Ovary (tissue), 3 donors: ENCODE measurements at regions not wholly inside any gene's neighbourhood (a gene's known extent, or its start where the extent isn't known, plus 50 kb on each side); places are given as distances from the start of the nearest gene placed in this dataset.

Experiments
- POLR2A ChIP-seq: fragments of 450-650 bp; IDR thresholded peaks from one replicate; pipeline ENCODE4 v1.6.1; 2017; ENCODE audit warnings: antibody characterized with exemption, mild to moderate bottlenecking, moderate library complexity
- TF ChIP-seq, protein P1 (sequence below), 3 donors: fragments of 450-650 bp in 2 of 3; fragments of 200-600 bp in 1 of 3; IDR thresholded peaks; one replicate each; pipeline versions ENCODE4 v1.5.1 to v1.8.0; 2016 to 2022; ENCODE audit warnings: antibody characterized with exemption in 3 of 3, mild to moderate bottlenecking in 1 of 3
- donor health status: DM: no; HTN: no; CAD: no.

DNA sequence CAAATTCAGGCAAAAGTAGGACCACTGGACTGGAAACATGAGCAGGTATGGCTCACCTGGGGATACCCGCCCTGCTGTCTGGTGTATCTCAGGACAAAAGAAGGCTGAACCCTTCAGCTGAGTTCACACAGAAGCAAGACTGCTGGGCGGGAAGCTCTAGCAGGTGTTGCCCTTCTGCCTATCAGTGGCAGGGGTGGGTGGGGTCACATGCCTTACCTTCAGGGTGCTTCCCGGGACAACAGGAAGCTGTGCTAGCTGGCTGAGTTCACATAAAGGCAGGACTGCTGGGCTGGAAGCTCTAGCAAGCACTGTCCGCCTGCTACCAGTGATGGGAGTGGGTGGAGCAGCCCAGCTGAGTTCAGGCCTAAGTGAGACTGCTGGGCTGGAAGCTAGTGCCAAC, 498.8 kb upstream of the ZNF608 start:
- TF ChIP-seq, protein P1, sequence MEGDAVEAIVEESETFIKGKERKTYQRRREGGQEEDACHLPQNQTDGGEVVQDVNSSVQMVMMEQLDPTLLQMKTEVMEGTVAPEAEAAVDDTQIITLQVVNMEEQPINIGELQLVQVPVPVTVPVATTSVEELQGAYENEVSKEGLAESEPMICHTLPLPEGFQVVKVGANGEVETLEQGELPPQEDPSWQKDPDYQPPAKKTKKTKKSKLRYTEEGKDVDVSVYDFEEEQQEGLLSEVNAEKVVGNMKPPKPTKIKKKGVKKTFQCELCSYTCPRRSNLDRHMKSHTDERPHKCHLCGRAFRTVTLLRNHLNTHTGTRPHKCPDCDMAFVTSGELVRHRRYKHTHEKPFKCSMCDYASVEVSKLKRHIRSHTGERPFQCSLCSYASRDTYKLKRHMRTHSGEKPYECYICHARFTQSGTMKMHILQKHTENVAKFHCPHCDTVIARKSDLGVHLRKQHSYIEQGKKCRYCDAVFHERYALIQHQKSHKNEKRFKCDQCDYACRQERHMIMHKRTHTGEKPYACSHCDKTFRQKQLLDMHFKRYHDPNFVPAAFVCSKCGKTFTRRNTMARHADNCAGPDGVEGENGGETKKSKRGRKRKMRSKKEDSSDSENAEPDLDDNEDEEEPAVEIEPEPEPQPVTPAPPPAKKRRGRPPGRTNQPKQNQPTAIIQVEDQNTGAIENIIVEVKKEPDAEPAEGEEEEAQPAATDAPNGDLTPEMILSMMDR (IDR thresholded peaks at IDR 0.05), result no peak
- TF ChIP-seq POLR2A, result no peak
